ENCODE measurements at regions not wholly inside any gene's neighbourhood (a gene's known extent, or its start where the extent isn't known, plus 50 kb on each side); places are given as distances from the start of the nearest gene placed in this dataset.

DNA sequence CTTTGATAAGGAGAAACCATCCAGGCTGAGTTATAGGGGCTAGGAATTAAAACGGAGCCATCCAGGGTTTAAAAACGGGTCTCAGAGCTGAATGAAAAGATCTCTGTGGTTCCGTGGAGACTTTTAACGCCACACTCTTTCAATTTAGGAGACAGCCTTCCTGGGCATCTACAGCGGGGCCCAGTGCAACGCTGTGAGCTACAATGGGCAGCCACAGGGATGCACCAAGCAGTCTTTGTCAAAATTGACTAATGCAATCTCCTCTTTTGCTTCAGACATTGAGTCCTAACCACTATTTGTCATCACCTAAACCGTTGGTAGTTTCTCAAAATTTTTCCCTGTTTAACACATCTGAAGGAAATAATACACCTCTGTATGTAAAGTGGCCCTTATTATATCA is 96.6 kb upstream of the ABCA1 start:
- DNase-seq, result no peak

- DNase-seq, result no peak
Observed at GRCh38 chr9:105026451-105026850, 98.5 kb upstream of the ABCA1 start.

- no peak for DNase-seq
Observed at GRCh38 chr9:105027084-105027483, 99.1 kb upstream of the ABCA1 start.

DNA sequence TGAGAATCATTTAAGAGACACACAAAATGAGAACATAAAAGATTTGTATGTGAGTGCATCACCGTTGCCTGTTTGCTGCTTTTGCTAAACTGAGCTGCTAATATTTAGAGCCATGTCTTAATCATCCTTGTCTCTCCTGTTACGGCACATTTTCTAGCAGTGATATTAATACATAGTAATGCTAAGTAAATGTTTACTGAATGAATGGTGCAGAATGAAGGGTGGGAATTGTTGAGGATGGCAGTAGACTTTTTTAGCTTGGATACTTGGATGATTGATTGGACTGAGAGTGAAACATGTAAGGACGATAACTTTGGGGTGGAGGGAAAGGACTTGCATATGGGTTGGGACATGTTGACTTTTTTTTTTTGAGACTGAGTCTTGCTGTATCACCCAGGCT is 102.3 kb upstream of the ABCA1 start:
- no peak for DNase-seq

GRCh38 chr9:105037139-105037538 is 109.2 kb upstream of the ABCA1 start:
- no peak for DNase-seq

GRCh38 chr9:105038051-105038450 is 110.1 kb upstream of the ABCA1 start:
- no peak for DNase-seq

DNA sequence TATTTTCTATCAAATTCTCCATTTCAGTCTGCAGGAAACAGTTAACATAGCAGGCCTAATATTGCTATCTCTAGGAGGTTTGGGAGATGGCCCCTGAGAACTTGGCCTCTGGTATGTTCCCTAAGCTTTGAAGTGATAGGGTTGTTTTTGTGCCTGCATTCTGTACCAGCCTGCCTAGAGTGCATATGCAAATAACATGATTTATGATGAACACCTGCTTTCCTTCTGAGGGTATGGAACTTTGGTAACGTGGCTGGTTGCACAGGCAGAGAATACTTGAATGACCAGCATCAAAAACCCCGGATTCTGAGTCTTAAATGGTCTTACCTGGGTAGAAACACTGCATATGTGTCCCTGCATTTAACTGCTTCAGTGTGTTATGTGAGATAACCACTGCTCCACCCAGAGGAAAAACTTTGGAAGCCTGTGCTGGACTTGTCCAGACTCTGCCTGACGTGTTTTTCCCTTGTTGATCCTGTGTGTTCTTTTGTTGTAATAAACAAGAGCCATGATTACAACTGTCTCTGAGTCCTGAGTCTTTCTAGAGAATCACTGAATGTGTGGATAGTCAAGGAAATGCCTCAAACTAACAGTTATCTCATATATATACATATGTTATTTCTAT is 111.3 kb upstream of the ABCA1 start:
- DNase-seq, result no peak

DNA sequence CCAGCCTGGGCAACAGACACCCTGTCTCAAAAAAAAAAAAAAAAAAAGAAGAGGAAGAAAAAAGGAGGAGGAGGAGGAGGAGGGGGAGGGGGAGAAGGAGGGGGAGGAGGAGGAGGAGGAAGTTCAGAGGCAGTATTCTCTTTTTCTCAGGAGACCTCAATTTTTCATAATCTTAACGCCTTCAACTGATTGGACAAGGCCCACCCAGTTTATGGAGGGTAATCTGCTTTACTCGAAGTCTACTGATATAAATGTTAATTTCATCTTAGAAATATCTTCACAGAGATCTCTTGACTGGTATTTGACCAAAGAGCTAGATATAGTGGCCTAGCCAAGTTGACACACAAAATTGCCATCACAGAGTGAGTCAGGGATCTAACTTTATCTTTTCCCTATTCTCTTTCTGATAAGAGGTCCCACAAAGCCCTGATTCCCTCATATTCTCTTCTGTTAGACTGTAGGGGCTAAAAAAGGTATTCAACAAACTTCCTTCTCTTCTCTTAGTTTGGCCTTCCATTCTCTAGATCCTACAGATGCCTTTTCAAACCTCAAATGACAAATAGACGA is 115.5 kb upstream of the ABCA1 start:
- DNase-seq, result no peak

DNA sequence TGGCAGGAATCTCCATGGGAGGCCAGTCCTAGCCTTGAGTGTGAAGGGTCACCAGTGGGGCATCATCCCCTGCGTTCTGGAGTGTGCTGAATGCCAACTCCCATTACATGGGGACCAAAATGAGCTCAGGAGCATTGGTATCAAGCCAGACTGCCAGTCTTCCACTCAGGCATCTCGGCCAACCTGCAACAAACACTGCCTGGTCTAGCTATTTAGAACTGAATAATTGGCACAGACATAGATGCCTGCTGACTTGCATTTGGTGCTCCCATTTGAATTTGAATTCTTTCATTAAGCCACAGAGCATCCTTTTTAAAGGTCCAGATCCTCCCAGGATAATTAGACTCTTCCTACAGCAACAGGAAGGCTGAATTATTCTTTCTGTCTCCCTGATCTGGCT is 116.6 kb upstream of the ABCA1 start:
- no peak for DNase-seq

DNA sequence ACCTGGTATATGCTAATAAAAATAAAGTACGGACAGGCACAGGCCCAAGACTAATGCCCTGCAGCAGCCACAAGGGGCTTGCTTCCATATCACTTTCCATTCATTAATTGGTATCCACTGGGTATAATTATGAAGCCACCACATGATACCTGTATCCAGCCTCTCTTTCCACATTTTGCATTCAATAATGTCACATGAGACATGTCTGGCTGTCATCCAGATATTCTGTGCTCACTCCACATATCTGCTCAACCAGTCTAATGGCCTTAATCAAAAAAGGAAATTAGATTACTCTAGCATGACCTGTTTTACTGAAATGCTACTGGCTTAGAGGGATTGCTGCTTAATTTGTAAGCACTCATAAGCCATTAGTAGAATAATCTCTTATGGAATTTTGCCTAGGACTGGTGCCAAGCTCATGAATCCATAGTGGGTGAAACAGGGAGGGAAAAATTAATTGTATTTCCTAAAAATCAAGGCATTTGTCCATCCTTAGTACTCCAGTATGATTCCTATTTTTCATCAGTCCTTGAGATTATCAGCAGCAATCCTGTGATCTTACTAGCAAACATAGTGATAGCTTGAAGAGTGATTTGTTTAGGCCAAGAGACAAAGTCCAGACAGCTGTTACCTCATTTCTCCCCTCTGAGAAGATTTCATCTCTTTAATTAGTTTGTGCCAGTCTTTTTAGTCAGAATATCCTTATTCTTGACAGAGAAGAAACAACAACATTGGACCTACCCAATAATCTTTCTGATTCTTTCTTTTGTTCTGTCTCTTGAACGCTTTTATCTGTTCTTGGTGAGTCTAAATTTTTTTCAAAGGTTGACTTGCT is 119.2 kb upstream of the ABCA1 start:
- DNase-seq, result no peak

DNA sequence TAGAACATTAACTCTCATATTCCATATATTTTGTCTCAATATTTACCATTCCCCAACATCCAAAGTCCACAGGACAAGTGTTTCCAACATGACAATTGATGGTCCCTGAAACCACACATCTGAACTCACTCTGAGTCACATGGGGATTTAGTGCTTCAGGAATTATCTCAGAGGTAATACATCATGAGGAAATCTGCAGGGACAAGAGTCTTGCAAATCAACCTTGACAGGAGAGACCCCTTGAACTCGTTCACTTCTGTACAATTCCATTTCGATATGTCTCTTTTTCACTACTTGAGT is 119.7 kb upstream of the ABCA1 start:
- no peak for DNase-seq

DNA sequence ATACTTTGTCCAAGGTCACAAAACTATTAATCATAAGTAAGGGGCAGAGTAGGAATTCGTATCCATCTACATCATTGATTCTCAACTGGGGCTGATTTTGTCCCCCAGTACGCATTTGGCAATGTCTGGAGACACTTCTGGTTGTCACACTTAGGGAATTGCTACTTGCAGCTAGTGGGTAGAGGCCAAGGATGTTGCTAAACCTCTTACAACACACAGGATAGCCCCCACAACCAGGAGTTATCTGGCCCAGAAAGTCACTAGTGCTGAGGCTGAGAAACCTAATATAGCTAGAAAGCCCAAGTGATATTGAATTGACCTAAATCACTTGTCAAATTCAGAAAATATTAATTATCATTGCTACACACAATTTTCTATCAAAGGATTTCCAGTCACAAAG is 120.4 kb upstream of the ABCA1 start:
- DNase-seq, result no peak

GRCh38 chr9:105050296-105050695 is 122.3 kb upstream of the ABCA1 start:
- no peak for DNase-seq

DNA sequence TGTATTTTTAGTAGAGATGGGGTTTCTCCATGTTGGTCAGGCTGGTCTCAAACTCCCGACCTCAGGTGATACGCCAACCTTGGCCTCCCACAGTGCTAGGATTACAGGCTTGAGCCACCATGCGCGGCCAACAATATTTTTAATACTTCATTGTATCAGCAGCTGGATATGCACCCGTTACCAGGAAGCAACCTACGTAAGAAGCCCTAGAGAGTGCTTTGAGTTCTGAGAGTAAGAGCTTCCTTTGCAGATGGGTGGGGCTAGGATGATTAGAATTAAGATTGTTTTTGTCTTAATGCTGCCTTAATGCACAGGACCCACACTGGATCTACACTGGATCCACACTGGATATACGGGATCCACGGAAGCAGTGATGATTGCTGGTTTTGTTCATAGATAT is 123.9 kb upstream of the ABCA1 start:
- DNase-seq, result no peak

GRCh38 chr9:105052346-105052745 is 124.4 kb upstream of the ABCA1 start:
- no peak for DNase-seq

- DNase-seq, result peak; percentile 27 to 34
Observed at GRCh38 chr9:105053209-105053652, 125.3 kb upstream of the ABCA1 start.

DNA sequence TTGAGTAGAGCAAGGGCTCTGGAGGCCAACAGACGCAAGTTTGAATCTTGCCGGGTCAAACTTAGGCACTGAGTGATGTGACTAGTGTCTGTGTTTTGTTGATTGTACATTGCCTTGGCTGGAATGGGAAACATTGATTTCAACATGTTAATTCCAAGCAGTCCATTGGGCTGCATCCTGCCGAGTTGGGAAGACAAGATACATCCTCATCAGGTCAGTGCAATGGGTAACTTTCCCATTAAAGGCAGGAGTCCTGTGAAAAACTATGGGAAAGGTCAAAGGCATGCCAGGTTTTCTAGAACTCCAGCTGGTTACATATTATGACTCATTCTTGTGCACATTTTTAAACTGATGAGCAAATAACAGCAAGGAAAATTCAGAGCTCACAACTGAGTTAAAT is 126.5 kb upstream of the ABCA1 start:
- DNase-seq, result no peak

- no peak for DNase-seq
Observed at GRCh38 chr9:105055917-105056316, 128.0 kb upstream of the ABCA1 start.

DNA sequence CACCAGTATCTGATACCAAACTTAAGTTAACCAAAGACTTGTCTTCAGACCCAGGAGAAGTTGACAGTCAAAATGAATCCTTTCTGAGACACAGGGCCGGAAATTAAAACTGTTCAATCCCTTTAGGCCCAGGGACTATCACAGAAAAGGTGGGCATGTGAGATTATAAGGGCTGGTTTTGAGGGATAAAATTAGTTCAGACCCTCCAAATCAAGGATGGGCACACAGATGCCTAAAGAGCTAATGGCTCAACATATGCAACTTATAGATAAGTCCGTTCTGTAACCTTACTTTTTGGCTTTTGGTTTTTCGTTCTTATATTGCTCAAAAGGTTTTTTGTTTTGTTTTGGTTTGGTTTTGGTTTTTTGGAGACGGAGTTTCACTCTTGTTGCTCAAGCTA is 129.6 kb upstream of the ABCA1 start:
- no peak for DNase-seq

DNA sequence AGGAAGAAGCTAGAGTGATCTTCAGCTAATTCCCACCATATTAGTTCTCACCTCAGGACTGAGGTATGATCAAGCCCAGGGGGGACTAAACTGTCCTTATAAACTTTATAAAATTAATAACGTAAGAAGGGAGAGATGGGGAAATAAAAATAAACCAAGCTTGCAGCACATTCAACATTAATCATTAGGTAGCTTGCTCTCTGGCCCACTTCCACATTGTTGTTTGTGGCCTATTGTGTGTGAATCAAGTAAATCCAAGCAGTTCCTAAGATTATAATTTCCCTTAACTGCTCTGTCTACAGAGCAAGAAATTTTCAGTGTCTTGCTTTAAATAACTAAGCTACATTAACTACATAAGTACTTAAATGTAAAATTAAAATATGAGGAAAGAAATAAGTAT is 131.3 kb upstream of the ABCA1 start:
- no peak for DNase-seq

DNA sequence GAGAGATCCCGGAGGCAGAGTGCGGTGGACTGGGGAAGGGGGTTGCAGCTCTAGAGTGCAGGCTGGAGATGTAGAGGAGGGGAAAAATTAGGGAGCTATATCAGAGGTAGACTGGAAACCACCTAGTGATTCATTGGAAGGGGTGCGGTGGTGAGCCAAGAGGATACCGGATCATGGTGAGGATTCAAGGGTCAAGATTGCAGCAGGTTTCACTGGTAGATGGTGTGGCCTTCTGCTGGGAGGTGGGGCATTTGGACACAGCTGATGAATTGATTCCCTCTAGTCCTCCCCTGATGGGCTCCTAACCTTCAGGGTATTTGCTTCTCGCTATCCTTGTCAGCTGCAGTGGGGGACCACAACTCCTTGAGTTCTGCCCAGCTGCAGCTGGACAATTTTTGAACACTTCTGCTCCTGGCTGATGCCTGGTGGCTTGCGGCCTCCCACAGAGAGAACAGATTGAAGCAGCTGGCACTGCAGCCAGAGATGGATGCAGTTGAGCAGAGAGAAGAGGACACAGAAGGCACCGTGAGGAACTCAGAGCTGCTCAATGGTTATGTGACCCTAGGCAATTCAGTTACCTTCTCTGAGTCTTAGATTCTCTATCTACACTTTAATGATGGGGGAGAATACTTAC is 134.4 kb upstream of the ABCA1 start:
- DNase-seq, result no peak

GRCh38 chr9:105064248-105065097 is 136.5 kb upstream of the ABCA1 start:
- no peak for DNase-seq

All from activated CD4-positive, alpha-beta T cell treated with anti-CD3 and anti-CD28 coated beads, Interleukin-2, amount 50 U/mL, for 4 hours (primary cell).